Fibroblast of skin of right biceps (primary cell): ENCODE measurements at regions not wholly inside any gene's neighbourhood (a gene's known extent, or its start where the extent isn't known, plus 50 kb on each side); places are given as distances from the start of the nearest gene placed in this dataset.
A peak's percentile ranks its signal among the peaks of the same experiment; 100 is the strongest.

ENCODE experiments used
- DNase-seq: peaks from one replicate; pipeline ENCODE4 v3.0.0-alpha.2; 2013

DNA sequence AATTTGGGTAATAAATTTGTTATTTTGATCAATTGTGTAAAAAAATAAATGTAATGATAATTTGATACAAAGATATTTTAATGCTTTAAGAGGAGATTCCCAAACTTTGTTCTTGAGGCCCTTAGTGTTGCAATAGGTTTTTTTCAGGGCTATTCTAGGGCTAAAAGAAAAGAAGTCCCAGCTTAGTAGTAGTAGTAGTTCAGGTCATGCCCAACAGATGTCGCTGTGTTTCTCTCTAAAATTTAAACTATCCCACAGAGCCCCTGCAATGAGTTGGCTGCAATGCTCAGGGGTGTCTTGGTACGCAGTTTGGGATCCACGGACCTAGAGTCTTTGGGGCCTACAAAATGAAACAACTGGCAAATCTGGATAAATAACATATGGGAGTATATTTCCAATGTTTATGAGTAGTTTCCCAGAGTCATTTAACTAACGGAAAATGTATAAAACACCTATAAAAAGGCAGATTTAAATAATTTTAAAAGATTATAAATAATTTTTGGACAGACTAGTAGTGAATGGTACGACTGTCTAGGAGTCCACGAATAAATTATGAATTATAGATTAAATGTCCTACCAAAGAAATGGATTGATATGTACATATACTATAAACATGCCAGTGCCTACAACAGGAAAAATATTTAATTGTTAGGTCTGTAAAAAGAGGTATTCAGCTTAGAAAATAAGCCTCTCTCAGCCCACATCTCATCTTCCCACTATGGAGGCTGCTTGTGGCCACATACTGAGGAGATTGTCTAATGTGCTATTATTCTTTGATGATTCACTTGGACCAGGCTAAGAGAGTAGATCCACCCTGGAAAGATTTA lies 228.5 kb upstream of the PMFBP1 start:
- DNase-seq, result peak; percentile 71

DNA sequence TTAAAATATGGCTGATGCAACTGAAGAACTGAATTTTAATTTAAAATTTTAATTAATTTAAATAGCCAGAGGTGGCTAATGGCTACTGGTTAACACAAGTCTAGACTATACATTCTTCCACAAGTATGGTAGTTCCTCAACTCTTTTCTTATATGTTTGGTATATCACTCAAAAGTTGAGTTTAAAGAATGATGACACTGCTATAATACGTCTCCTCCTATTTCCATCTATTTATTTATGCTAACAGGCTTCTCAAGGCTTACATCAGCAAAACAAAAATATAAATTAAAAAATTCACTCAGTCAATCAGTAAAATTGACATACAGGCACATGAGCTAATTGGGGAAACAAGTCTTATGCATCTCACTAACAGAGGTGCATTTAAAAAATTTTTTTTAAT lies 227.9 kb upstream of the PMFBP1 start:
- DNase-seq, result no peak

DNA sequence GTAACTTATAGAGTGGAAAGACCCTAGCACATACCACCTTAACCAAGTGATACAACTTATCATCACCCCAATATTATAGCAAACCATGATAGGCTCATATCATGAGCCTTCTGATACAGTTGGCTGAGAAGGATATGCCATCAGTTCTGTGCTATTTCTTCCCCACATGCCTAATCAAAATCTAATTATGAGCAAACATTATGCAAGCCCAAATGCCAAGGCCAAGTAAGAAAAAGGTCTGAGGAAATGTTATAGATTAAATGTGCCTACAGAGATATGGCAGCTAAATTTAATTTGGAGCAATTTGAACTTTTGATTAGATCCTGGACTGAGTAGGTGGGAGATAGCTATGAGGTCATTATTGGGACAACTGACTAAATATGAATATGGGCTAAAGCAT lies 225.9 kb upstream of the PMFBP1 start:
- DNase-seq, result no peak

DNA sequence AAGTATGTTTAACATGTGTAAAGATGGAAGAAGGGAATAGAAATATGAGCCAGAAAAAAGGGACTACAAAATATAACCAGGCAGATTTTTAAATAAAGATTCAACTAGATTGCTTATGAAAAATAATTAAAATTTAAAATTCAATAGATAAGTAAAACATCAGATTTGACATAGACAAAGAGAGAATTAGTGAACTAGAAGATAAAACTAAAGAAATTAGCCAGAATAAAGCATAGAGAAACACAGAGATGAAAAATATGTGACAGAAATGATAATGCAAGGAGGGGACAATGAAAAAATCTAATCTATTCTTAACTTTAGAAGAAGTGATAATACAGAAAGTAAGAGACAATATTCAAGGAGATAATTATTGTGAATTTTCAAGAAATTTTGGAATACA lies 222.6 kb upstream of the PMFBP1 start:
- DNase-seq, result no peak

DNA sequence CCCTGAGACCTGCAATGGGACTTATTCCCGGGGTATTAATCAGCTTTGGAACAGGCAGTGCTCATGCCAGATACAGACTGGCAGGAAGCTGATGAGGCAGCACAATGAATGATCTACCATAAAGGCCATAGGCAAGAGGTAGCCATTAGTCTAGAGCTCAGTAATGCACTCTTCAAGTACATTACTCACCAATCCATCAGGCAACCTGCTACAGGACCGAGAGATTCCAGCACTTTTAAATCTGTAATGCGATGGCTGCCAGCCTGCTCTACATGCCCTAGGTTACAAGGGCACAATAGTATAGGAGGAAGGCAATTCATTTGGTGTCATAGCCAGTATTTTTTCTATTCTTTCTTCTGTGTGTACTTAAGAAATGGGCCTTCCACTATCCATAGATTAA lies 217.8 kb upstream of the PMFBP1 start:
- DNase-seq, result no peak

DNA sequence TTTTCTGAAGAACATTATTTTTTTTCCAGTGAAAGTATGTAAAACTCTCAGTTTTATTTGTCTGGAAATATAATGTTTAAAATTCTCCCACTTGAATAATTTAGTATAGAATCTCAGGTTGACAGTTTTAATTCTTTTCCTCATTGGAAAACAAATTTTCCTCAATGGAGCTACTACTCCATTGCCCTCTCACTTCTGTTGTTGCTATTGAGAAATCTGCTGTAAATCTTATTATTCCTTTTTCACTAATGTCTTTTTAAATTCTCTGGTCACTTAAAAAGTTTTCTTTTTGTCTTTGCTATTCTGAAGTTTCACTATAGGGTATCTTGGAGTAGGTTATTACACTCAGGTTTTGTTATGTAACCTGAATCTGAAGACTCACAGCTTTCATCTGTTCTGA lies 216.1 kb upstream of the PMFBP1 start:
- no peak for DNase-seq

DNA sequence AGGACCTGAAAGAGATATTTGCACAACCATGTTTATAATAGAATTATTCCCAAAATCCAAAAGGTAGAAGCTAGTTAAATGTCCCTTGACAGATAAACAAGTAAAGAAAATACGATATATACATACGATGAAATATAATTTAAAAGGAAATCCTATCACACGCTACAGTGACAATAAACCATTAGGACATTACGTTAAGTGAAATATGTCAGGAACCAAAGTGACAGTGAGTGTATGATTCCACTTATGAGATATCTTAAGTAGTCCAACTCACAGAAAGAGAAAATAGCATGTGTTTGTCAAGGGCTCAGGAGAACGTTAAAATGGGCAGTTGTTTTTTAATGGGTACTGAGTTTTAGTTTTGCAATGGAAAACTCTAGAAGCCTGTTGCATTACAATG lies 212.7 kb upstream of the PMFBP1 start:
- DNase-seq, result no peak

DNA sequence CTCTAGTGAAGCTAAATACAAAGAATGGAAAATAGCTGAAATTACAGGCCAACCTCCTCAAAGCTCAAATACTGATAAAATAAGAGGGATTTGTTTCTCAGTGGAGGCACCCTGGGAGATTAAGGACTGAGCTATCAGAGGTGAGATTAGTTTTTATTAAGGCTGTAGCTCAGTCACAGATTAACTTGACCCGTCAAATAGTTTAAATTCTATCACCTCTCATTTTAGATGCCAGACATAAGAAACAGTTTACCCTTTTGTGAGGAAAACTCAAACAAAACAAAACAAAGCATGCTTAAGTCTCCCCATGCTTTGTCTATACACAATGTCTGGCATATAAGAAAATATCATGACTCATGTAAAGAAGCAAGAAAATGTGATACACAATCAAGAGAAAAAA lies 208.3 kb upstream of the PMFBP1 start:
- no peak for DNase-seq

DNA sequence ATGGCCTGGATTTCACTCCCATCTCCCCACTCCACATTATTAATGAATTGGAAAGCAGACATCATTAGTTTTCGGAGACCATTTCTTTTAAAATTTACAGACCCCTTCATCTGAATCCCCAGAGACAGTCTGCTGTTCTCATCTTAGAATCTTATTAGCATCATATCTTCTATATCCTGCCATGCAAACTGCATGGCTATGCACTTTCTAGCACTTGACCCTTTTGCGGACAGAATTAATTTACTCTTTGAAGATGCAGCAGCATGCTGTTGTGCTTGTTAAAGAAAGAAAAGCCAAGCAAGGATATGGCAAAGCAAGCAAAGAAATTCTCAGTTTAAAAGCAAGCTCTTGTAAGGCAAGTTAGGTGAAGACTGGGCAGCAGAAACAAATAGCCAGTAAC lies 201.2 kb upstream of the PMFBP1 start:
- no peak for DNase-seq

DNA sequence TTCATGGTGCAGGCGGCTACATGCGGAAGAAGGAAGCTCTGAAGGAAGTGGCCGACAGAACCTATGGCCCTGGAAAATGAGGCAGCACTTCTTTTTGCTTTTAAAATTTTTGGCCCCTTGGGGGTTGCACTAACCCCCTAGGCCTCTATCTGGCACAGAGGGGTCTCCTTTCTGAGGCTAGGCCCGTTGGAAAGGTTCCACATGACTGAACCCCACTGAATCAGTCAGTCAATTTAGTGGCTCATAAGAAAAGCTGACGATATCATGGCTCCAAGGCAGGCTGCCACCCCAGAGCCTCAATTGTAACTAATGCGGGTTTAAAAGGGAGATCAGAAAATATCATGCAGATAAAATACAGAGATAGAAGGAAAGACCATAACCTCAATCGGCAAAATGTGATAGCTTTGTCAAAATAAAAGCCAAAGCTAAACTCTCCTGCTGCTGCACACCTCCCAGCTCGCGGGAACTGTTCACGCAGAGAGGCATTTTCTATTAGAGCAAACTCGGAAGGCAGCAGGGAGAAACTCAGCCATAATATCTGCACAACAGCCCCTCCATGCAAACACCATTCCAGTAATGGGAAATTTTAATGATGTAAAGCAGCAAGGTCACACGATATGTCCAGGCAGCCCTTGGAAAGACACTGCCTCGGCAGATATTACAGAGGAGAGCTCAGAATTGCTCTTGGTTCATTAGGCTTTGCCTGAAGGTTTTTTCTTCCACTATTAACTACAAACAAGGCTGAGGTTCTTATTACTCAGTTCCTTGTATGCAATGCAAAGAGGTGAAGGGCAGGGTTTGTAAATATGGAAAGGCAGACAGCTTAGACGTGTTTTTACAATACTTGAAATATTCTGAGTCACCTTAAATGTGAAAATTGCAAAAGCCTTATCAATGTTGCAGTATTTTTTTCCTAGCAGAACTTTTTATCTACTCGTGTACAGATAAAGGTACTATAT lies 200.4 kb upstream of the PMFBP1 start:
- no peak for DNase-seq

DNA sequence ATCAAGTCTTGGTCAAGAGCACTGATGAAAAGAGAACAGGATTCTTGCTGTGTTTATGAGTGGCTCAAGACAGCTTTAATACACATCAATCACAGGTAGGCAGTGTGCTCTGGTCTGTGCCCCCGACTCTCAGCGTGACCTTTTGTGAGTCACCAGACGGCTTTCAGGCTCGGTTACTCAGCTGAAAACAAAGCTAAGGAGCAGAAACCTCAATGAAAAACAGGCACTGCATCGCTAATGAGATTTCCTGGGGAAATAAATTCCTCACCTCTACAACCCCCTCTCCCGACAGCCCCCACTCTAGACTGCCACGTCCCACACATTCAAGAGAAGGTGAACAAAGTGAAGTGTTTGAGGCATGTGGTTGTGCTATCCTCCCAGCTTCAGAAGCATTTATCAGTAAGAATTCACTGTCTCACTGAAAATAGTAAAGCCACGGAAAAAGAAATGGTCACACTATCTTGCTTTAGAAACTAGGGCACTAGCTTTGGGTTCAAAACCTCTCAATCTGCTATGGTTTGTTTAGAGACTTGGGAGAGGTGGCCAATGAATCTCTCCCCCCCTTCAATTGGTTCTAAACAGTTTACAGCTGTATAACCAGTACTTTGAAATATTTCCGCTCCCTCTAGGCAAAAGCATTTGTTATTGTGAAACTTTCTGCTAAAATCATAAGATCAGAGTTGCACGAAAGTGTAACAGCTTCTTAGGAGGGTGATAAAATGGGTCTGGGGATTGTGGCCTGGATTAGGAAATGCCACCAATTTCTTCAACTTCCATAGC lies 199.5 kb upstream of the PMFBP1 start:
- DNase-seq, result peak; percentile 65

DNA sequence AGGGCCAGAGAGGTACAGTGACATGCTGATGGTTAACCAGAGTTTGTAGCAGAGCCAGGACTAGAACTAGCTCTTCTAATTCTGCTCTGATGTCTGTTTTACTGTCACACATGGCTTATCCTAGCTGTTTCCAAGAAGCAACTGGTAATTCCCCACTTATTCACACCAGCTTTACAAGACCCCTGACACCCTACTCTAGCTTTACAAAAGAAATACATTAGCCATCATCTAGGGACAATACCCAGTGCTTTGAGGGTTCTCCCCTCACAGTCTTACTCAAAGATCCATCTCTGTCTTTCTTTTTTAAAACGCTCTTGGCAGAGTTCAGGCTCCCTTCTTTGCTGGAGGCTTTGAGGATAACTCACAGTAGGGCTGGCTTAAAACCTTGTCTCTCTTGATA lies 197.3 kb upstream of the PMFBP1 start:
- no peak for DNase-seq

DNA sequence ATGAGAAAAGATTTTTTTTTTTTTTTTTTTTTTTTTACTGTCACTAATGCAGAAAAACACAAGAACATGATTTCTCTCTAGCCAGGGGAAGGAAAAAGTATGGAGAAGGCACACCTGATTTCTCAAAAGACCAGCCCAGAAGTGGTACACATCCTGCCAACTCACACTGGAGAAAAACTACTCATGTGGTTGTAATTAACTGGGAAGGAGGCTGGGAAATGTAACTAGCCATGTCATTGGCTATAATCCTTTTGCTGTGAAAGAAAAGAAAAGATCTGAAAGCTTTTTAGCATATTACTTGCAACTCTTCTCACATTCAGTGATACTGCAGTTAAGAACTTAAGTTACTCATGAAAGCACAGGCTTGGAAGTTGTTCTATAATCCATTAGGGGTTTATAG lies 195.9 kb upstream of the PMFBP1 start:
- peak; percentile 10 for DNase-seq

DNA sequence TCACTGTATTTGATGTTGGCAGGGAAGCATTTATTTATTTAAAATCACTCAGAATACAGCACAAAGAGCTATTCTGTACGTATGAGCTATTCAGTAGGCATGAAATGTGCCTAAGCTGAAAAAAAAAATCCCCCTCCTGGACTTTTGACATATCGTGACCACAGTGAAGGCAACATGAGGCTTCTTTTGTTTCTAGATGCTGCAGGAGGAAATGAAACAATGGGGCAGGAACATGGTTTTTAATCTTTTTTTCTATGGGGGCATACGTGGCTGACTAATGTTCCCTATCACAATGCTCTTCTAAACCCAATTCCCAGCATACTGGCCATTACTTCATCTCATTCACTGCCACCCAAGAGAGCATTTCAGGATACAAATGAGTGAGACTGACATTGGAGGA lies 191.0 kb upstream of the PMFBP1 start:
- no peak for DNase-seq

DNA sequence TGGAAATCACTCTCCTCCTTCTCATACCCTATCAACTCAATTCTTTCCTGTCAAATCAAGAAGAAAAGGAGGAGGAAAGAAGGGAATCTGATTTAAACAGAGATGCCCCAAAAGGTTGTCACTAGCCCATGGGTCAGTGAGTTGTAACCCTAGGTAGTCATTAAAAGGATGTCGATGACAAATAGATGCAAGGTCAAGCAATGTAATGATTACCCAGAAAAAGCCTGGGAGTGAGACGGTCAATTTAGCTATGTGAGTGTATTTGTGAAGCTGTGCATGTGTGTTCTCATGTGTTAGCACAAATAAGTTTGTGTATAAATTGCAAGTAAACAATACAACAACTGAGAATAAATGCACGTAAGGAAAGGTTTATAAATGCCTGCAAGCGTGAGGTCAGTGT lies 190.5 kb upstream of the PMFBP1 start:
- DNase-seq, result no peak

DNA sequence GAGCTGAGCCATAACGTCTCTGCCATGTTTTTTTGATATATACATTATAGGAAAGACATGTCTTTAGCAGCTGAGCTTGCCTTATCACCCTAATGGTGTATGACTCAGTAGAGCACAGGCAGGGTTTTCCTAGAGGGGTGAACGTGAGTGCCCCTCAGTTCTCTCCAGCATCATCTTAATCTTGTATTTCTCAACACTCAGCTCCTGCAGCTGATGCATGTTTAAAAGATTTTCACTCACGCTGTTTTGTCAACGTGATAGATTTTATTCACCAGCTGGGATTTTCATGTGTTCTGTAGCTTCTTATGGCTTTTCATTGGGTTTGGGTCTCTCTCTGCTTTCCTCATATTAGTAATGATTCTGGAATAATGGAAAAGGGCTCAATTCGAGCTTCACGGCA lies 186.0 kb upstream of the PMFBP1 start:
- DNase-seq, result peak; percentile 9

DNA sequence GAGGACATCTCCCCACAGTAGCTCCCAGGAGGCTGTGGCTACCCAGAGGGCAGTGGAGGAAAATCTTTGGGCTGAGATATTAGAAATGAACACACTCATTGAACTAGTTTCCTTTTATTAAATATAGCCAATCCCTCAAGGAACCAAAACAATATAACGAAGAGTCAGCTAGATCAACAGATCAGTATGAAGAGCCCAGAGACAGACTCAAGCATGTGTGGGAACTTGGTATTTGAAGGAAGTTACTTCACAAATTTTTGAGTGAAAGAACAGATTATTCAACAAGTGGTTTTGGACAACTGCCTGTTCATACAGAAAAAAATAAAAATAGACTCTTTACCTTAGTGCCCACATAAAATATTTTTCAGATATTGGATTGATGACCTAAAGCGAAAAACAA lies 183.6 kb upstream of the PMFBP1 start:
- DNase-seq, result peak; percentile 67

DNA sequence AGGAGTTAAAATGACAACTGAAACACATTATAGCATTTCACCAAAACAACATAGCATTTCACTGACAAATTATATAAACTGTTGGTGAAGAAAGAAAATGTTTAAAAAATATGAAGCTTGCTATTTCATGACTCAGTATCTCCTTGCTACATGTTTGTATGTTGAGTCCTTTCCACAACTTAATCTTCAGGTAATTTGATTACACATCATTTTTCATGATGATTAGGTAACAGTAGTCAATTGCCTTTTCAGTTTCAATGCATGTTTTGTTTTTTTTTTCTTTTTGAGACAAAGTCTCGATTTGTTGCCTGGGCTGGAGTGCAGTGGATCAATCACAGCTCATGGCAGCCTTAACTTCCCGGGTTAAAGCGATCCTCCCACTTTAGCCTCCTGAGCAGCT lies 177.8 kb upstream of the PMFBP1 start:
- no peak for DNase-seq

DNA sequence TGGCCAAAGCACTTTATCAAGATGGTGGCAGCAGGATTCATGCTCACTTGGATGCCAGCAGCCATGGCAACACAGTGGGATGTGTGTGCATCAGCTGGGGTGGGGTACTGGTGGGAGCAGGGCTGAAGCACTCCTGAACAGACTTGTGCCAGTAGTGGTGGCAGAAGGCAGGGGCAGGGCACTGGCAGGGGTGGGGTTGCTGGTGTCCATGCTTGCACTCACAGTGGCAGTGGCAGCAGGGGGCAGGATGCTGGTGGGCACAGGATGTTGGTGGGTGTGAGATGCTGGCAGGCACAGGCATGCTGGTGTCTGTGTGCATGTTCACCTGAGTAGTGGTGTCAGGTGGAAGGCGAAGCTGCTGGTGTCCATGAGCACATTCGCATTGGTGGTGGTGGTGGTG lies 161.0 kb upstream of the PMFBP1 start:
- no peak for DNase-seq

DNA sequence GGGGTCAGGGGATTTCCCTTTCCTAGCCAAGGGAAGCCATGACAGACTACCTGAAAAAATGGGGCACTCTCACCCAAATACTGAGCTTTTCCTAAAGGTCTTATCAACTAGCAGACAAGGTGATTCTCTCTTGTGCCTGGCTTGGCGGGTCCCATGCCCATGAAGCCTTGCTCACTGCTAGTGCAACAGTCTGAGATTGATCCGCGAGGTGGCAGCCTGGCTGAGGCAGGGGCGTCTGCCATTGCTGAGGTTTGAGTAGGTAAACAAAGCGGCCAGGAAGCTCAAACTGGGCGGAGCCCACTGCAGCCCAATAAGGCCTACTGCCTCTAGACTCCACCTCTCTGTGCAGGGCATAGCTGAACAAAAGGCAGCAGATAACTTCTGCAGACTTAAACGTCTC lies 152.6 kb upstream of the PMFBP1 start:
- no peak for DNase-seq

DNA sequence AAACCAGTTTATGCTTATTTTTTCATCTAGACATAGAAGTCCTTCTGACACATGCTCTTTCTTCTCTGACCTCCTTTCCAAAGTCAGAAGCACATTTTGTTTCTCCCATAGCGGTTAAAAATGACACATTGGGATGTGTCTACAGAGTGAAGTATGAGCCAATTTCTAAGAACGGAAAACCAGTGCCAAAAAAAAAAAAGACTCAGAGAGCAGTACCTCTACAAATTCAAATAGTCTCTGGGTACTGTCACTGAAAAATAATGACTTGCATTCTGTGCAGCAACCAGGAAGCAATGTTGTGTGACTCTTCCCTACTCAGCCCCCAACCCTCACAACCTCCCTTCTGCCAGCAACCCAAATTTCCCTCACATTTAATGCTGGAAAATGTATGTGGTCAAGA lies 145.5 kb upstream of the PMFBP1 start:
- DNase-seq, result peak; percentile 68

DNA sequence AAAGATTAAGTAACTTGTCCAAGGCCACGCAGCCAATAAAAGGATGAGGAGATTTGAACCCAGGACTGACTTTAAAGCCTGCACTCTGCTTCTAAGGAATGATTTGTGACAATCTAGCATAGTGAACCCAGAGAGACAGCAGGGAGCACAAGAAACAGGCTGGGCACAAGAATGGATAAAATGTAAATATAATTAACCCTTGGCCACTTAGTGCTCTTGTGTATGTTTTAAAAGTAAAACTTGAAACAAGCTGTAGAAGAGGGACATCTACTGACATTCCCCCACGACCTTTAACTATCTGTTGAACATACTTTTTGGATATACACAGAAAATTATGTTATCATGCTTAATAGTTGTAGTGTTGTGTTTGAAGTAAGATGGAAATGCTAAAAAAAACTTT lies 141.9 kb upstream of the PMFBP1 start:
- DNase-seq, result no peak

DNA sequence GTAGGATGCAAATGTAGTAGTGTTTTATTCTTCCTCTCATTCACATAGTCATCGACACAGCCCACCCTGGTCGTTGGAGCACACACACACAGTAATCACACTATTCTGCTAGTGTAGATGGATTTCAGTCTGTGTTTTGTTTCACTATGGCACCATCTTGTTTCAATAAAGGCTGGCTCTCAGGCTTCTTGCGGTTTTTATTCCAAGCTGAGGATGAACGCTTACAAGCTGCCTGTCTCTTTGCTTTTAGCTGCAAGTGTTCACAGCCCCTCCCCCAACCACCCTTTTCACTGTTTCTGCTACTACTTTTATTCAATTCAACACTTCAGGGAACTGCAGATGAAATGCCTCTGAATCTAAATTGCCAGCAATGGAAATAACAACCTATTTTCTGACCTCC lies 140.9 kb upstream of the PMFBP1 start:
- DNase-seq, result peak; percentile 80
